HEK293 (cell line): ENCODE measurements at regions not wholly inside any gene's neighbourhood (a gene's known extent, or its start where the extent isn't known, plus 50 kb on each side); places are given as distances from the start of the nearest gene placed in this dataset.
A peak's percentile ranks its signal among the peaks of the same experiment; 100 is the strongest.
"Not testable (repeated sequence)": the region's sequence is repeated elsewhere in the genome, so short reads cannot be mapped to it uniquely, and the experiment has no call there.

Experiments
- CTCF ChIA-PET: fragments of 350-600 bp; formaldehyde crosslinking; extraction: SDS; loops from one replicate; lab custom pipeline; 2021; ENCODE audit warnings: antibody characterized with exemption; lab: Yijun Ruan, JAX
- POLR2A ChIA-PET: fragments of 300-600 bp; formaldehyde crosslinking; extraction: SDS; loops from one replicate; lab custom pipeline; 2020; ENCODE audit warnings: antibody characterized with exemption, inconsistent platforms; lab: Yijun Ruan, JAX
- H3K27ac ChIP-seq: fragments of 200-500 bp; sonication (Bioruptor generic); 2 replicates; pipeline ENCODE4 v1.5.1; 2014; ENCODE audit warnings: low read depth, low read length, control low read depth, inconsistent platforms; ENCODE audit errors: extremely low read depth
- H3K36me3 ChIP-seq, 2 experiments: fragments of 200-500 bp in 1 of 2; sonication (Bioruptor generic) in 1 of 2; 1 replicate in 1 of 2; 2 replicates in 1 of 2; pipeline ENCODE4 v1.5.1; 2014 to 2017; ENCODE audit warnings: inconsistent platforms in 2 of 2, low read length in 2 of 2; ENCODE audit not compliant: control insufficient read depth in 2 of 2, insufficient read depth in 1 of 2
- H3K4me1 ChIP-seq: fragments of 200-500 bp; sonication (Bioruptor generic); 2 replicates; pipeline ENCODE4 v1.5.1; 2014; ENCODE audit warnings: mild to moderate bottlenecking, low read length, inconsistent platforms; ENCODE audit not compliant: control insufficient read depth, insufficient read depth
- H3K4me3 ChIP-seq: 2 replicates; pipeline ENCODE4 v1.5.1; 2011; ENCODE audit warnings: low read depth, mild to moderate bottlenecking, control low read depth, low read length, moderate library complexity
- H3K9me3 ChIP-seq: fragments of 200-500 bp; sonication (Bioruptor generic); 2 replicates; pipeline ENCODE4 v1.5.1; 2014; ENCODE audit warnings: low read depth, low read length, inconsistent platforms; ENCODE audit not compliant: control insufficient read depth, insufficient read depth
- FEZF1 ChIP-seq: fragments of 450-650 bp; formaldehyde crosslinking; IDR thresholded peaks from 2 replicates; pipeline ENCODE4 v1.5.1; 2016; ENCODE audit warnings: missing biosample characterization, missing genetic modification characterization
- KLF7 ChIP-seq: fragments of 450-650 bp; formaldehyde crosslinking; IDR thresholded peaks from 2 replicates; pipeline ENCODE4 v1.5.1; 2016; ENCODE audit warnings: missing biosample characterization, missing genetic modification characterization, borderline replicate concordance
- TRIM28 ChIP-seq: IDR thresholded peaks from 2 replicates; pipeline ENCODE4 v1.6.1; 2011; ENCODE audit warnings: low read length, control low read depth, borderline replicate concordance
- YY1 ChIP-seq: fragments of 450-650 bp; formaldehyde crosslinking; IDR thresholded peaks from 2 replicates; pipeline ENCODE4 v1.5.1; 2018; ENCODE audit warnings: missing biosample characterization, missing genetic modification characterization
- ZBTB17 ChIP-seq: fragments of 450-650 bp; formaldehyde crosslinking; IDR thresholded peaks from 2 replicates; pipeline ENCODE4 v1.5.1; 2016; ENCODE audit warnings: missing biosample characterization, missing genetic modification characterization
- ZBTB21 ChIP-seq: fragments of 450-650 bp; formaldehyde crosslinking; IDR thresholded peaks from 2 replicates; pipeline ENCODE4 v1.5.1; 2017; ENCODE audit warnings: missing biosample characterization, missing genetic modification characterization
- ZIC2 ChIP-seq: fragments of 450-650 bp; formaldehyde crosslinking; IDR thresholded peaks from 2 replicates; pipeline ENCODE4 v1.5.1; 2016; ENCODE audit warnings: missing biosample characterization, missing genetic modification characterization
- ZNF112 ChIP-seq: fragments of 450-650 bp; formaldehyde crosslinking; IDR thresholded peaks from 2 replicates; pipeline ENCODE4 v1.5.0; 2017; ENCODE audit warnings: missing biosample characterization, missing genetic modification characterization
- ZNF132 ChIP-seq: fragments of 450-650 bp; formaldehyde crosslinking; IDR thresholded peaks from 2 replicates; pipeline ENCODE4 v1.5.1; 2017; ENCODE audit warnings: missing biosample characterization, missing genetic modification characterization, borderline replicate concordance
- ZNF155 ChIP-seq: fragments of 450-650 bp; formaldehyde crosslinking; IDR thresholded peaks from 2 replicates; pipeline ENCODE4 v1.5.1; 2016; ENCODE audit warnings: missing biosample characterization, missing genetic modification characterization
- ZNF175 ChIP-seq: fragments of 450-650 bp; formaldehyde crosslinking; IDR thresholded peaks from 2 replicates; pipeline ENCODE4 v1.5.1; 2016; ENCODE audit warnings: missing biosample characterization, missing genetic modification characterization
- ZNF214 ChIP-seq: fragments of 450-650 bp; formaldehyde crosslinking; IDR thresholded peaks from 2 replicates; pipeline ENCODE4 v1.5.1; 2017; ENCODE audit warnings: missing biosample characterization, mild to moderate bottlenecking, missing genetic modification characterization, borderline replicate concordance
- ZNF423 ChIP-seq: fragments of 450-650 bp; formaldehyde crosslinking; IDR thresholded peaks from 2 replicates; pipeline ENCODE4 v1.5.1; 2016; ENCODE audit warnings: missing biosample characterization, missing genetic modification characterization
- ZNF561 ChIP-seq: fragments of 450-650 bp; IDR thresholded peaks from 2 replicates; pipeline ENCODE4 v1.5.1; 2018; ENCODE audit warnings: missing biosample characterization, missing genetic modification characterization, borderline replicate concordance
- ZNF621 ChIP-seq: fragments of 450-650 bp; formaldehyde crosslinking; IDR thresholded peaks from 2 replicates; pipeline ENCODE4 v1.5.1; 2017; ENCODE audit warnings: missing biosample characterization, missing genetic modification characterization
- ZNF623 ChIP-seq: fragments of 450-650 bp; formaldehyde crosslinking; IDR thresholded peaks from 2 replicates; pipeline ENCODE4 v1.5.1; 2016; ENCODE audit warnings: missing biosample characterization, missing genetic modification characterization
- ZNF664 ChIP-seq: fragments of 450-650 bp; formaldehyde crosslinking; IDR thresholded peaks from 2 replicates; pipeline ENCODE4 v1.5.1; 2016; ENCODE audit warnings: missing biosample characterization, missing genetic modification characterization
- TF ChIP-seq, protein P1 (sequence below): fragments of 450-650 bp; formaldehyde crosslinking; IDR thresholded peaks from 2 replicates; pipeline ENCODE4 v1.5.1; 2017; ENCODE audit warnings: missing biosample characterization, missing genetic modification characterization
- TF ChIP-seq, protein P2 (sequence below): fragments of 450-650 bp; formaldehyde crosslinking; IDR thresholded peaks from 2 replicates; pipeline ENCODE4 v1.5.1; 2016; ENCODE audit warnings: missing biosample characterization, missing genetic modification characterization
- TF ChIP-seq, protein P3 (sequence below): fragments of 450-650 bp; IDR thresholded peaks from 2 replicates; pipeline ENCODE4 v1.5.1; 2018; ENCODE audit warnings: missing biosample characterization, mild to moderate bottlenecking, missing genetic modification characterization
- TF ChIP-seq, protein P4 (sequence below): fragments of 450-650 bp; formaldehyde crosslinking; IDR thresholded peaks from 2 replicates; pipeline ENCODE4 v1.5.1; 2016; ENCODE audit warnings: missing biosample characterization, missing genetic modification characterization

DNA sequence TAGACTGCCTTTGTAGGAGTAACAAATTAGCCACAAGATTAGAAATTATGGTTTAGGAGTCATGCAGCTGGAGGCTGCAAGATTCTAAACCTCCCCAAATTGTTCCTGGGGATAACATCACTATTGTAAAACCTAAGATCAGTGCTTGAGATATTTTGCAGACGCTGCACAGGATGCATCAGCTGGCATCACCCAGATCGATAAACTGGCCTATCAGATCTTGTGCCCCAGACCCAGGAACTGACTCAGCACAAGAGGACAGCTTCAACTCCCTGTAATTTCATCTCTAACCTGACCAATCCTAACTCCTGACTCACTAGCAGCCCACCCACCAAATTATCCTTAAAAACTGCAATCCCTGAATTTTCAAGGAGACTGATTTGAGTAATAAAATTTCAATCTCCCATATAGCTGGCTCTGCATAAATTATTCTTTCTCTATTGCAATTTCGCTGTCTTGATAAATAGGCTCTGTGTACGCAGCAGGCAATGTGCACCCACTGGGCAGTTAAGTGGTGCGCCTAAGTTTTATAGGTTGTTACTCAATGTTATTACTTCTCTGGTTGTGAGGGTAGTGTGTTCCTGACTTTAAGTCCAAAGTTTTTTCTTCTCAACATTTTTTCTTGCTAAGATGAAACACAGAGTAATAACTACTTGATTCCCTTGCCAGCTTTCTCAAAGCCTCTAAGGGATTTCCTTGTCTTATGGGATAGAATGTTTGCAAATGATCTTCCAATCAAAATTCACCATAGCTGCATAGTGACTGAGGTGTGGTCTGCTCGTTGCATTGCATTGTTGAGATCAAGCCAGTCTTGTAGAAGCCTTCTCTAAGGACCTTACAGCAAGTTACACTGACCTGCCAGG is 312.3 kb upstream of the DKK2 start:
- ChIA-PET CTCF (no interaction called here), POLR2A (no interaction called here)
- Histone ChIP-seq H3K36me3 (no peaks in the 10 kb centered on the region), H3K9me3 (no peaks in the 10 kb centered on the region), H3K27ac (no peak overlapping the region), H3K4me1 (no peaks in the 10 kb centered on the region), H3K4me3 (no peak overlapping the region)
- TF ChIP-seq, protein P1, sequence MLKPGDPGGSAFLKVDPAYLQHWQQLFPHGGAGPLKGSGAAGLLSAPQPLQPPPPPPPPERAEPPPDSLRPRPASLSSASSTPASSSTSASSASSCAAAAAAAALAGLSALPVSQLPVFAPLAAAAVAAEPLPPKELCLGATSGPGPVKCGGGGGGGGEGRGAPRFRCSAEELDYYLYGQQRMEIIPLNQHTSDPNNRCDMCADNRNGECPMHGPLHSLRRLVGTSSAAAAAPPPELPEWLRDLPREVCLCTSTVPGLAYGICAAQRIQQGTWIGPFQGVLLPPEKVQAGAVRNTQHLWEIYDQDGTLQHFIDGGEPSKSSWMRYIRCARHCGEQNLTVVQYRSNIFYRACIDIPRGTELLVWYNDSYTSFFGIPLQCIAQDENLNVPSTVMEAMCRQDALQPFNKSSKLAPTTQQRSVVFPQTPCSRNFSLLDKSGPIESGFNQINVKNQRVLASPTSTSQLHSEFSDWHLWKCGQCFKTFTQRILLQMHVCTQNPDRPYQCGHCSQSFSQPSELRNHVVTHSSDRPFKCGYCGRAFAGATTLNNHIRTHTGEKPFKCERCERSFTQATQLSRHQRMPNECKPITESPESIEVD (tag by site-specific recombination) = peak; percentile 47
- TF ChIP-seq ZNF423 (tag by site-specific recombination) (peak; percentile 24; the same call in 1 of the 2 replicates), ZIC2 (tag by site-specific recombination) (peak; percentile 85), FEZF1 (tag by site-specific recombination) (peak; percentile 56), TRIM28 (no peak), ZNF561 (tag by site-specific recombination) (no peak), ZBTB17 (tag by site-specific recombination) (peak; percentile 52; the same call in 1 of the 2 replicates)
- TF ChIP-seq, protein P2, sequence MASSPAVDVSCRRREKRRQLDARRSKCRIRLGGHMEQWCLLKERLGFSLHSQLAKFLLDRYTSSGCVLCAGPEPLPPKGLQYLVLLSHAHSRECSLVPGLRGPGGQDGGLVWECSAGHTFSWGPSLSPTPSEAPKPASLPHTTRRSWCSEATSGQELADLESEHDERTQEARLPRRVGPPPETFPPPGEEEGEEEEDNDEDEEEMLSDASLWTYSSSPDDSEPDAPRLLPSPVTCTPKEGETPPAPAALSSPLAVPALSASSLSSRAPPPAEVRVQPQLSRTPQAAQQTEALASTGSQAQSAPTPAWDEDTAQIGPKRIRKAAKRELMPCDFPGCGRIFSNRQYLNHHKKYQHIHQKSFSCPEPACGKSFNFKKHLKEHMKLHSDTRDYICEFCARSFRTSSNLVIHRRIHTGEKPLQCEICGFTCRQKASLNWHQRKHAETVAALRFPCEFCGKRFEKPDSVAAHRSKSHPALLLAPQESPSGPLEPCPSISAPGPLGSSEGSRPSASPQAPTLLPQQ (tag by site-specific recombination) = no peak
- TF ChIP-seq, protein P3, sequence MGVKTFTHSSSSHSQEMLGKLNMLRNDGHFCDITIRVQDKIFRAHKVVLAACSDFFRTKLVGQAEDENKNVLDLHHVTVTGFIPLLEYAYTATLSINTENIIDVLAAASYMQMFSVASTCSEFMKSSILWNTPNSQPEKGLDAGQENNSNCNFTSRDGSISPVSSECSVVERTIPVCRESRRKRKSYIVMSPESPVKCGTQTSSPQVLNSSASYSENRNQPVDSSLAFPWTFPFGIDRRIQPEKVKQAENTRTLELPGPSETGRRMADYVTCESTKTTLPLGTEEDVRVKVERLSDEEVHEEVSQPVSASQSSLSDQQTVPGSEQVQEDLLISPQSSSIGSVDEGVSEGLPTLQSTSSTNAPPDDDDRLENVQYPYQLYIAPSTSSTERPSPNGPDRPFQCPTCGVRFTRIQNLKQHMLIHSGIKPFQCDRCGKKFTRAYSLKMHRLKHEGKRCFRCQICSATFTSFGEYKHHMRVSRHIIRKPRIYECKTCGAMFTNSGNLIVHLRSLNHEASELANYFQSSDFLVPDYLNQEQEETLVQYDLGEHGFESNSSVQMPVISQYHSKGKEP (tag by site-specific recombination) = peak; percentile 43; the same call in 1 of the 2 replicates

DNA sequence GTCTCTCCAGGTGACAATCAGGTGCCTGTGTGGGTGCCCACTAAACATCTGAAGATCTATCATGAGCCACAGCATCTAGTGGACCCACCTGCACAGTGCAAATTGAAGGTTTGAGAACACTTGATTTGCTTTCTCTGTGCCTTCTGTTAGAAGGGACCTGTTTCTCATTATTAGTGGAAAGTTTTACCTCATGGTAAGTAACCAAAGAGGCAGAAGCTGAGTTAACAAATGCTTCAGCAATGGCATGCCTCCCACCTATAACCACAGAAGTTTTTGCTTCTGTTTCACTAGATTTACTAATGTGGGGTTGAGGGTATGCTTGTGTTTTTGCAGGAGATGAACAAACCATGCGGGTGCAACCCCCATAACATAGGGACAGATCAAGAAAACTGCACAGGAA is 297.4 kb upstream of the DKK2 start:
- Histone ChIP-seq H3K27ac (no peak overlapping the region), H3K36me3 (no peaks in the 10 kb centered on the region), H3K4me1 (no peaks in the 10 kb centered on the region), H3K9me3 (no peaks in the 10 kb centered on the region), H3K4me3 (no peak overlapping the region)
- POLR2A ChIA-PET = no interaction called here
- CTCF ChIA-PET = no interaction called here
- TF ChIP-seq, protein P4, sequence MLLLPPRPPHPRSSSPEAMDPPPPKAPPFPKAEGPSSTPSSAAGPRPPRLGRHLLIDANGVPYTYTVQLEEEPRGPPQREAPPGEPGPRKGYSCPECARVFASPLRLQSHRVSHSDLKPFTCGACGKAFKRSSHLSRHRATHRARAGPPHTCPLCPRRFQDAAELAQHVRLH (tag by site-specific recombination) = no peak
- TF ChIP-seq ZNF132 (no peak), KLF7 (tag by site-specific recombination) (no peak), ZNF623 (tag by site-specific recombination) (no peak), YY1 (no peak), ZNF214 (tag by site-specific recombination) (no peak), ZBTB21 (tag by site-specific recombination) (no peak), ZNF112 (tag by site-specific recombination) (no peak), ZNF155 (no peak), ZNF175 (tag by site-specific recombination) (no peak), ZNF664 (tag by site-specific recombination) (no peak), ZNF621 (tag by site-specific recombination) (no peak)

DNA sequence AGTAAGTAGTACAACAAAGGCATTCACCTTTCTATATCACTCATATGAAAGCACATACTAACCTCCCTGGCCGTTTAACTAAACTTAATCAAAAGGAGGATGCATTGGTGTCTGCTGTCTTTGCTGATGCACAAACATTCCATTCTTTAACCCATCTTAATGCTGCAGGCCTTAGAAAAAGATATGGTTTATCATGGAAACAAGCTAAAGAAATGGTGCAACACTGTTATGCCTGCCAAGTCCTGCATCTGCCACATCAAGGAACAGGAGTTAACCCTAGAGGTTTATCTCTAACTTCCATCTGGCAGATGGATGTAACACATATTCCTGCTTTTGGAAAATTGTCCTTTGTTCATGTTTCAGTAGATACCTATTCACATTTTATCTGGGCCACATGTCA is 296.5 kb upstream of the DKK2 start:
- H3K36me3 ChIP-seq, H3K4me1 ChIP-seq, H3K4me3 ChIP-seq, H3K27ac ChIP-seq, H3K9me3 ChIP-seq, POLR2A ChIA-PET: not testable (repeated sequence)
- CTCF ChIA-PET = interaction anchor here (0.7 kb wide), 1 partner anchor 346 kb away, joined by 3 read pairs; no protein-coding TSS in a partner anchor
